ENCODE measurements at regions not wholly inside any gene's neighbourhood (a gene's known extent, or its start where the extent isn't known, plus 50 kb on each side); places are given as distances from the start of the nearest gene placed in this dataset.

- Mint-ChIP-seq H3K9me3 (peaks cover 20% of the 10 kb centered on the region), H3K4me1 (peaks cover 13% of the 10 kb centered on the region), H3K36me3 (ENCODE audit: low read depth) (no peaks in the 10 kb centered on the region), H3K27me3 (ENCODE audit: low read depth, poor library complexity) (peaks cover 9% of the 10 kb centered on the region), H3K27ac (no peak overlapping the region), H3K4me3 (no peak overlapping the region)
- no peak for DNase-seq
- TF ChIP-seq CTCF (IDR thresholded peaks at IDR 0.05): no peak
These were observed 229.2 kb upstream of the ZFP64 start for GRCh38 chr20:52420805-52421204.

- Mint-ChIP-seq H3K9me3 (peaks cover 20% of the 10 kb centered on the region), H3K4me1 (peaks cover 4% of the 10 kb centered on the region), H3K4me3 (no peak overlapping the region)
These were observed 227.6 kb upstream of the ZFP64 start for GRCh38 chr20:52419205-52419604.

GRCh38 chr20:52416953-52417352 is 225.4 kb upstream of the ZFP64 start:
- H3K27me3 Mint-ChIP-seq (ENCODE audit: low read depth, poor library complexity): peaks cover 4% of the 10 kb centered on the region
- TF ChIP-seq CTCF (IDR thresholded peaks at IDR 0.05): no peak
- no peaks in the 10 kb centered on the region for H3K36me3 Mint-ChIP-seq (ENCODE audit: low read depth)
- H3K27ac Mint-ChIP-seq: no peak overlapping the region
- H3K9me3 Mint-ChIP-seq: peaks cover 31% of the 10 kb centered on the region
- peaks cover 5% of the 10 kb centered on the region for H3K4me1 Mint-ChIP-seq
- no peak for DNase-seq
- no peak overlapping the region for H3K4me3 Mint-ChIP-seq

More at GRCh38 chr20:52419205-52419604, 227.6 kb upstream of the ZFP64 start:
- H3K27me3 Mint-ChIP-seq (ENCODE audit: low read depth, poor library complexity): peaks cover 4% of the 10 kb centered on the region
- TF ChIP-seq CTCF (IDR thresholded peaks at IDR 0.05): no peak
- DNase-seq: no peak
- H3K27ac Mint-ChIP-seq: no peak overlapping the region
- no peaks in the 10 kb centered on the region for H3K36me3 Mint-ChIP-seq (ENCODE audit: low read depth)

- H3K36me3 Mint-ChIP-seq (ENCODE audit: low read depth): no peaks in the 10 kb centered on the region
- TF ChIP-seq CTCF (IDR thresholded peaks at IDR 0.05): no peak
These were observed 220.0 kb upstream of the ZFP64 start for GRCh38 chr20:52411611-52412010.

GRCh38 chr20:52410731-52411234 is 219.2 kb upstream of the ZFP64 start:
- H3K9me3 Mint-ChIP-seq: peaks cover 11% of the 10 kb centered on the region
- peak overlapping the region; percentile 41 for H3K4me3 Mint-ChIP-seq
- peaks cover 34% of the 10 kb centered on the region for H3K4me1 Mint-ChIP-seq
- no peak for TF ChIP-seq CTCF (IDR thresholded peaks at IDR 0.05)
- H3K27ac Mint-ChIP-seq: peak overlapping the region; percentile 82
- H3K36me3 Mint-ChIP-seq (ENCODE audit: low read depth): no peaks in the 10 kb centered on the region
- no peak for DNase-seq
- H3K27me3 Mint-ChIP-seq (ENCODE audit: low read depth, poor library complexity): no peaks in the 10 kb centered on the region

More at GRCh38 chr20:52411611-52412010, 220.0 kb upstream of the ZFP64 start:
- Mint-ChIP-seq H3K27me3 (ENCODE audit: low read depth, poor library complexity) (peaks cover 4% of the 10 kb centered on the region), H3K9me3 (peaks cover 11% of the 10 kb centered on the region), H3K27ac (no peak overlapping the region), H3K4me3 (no peak overlapping the region), H3K4me1 (peaks cover 34% of the 10 kb centered on the region)
- DNase-seq: no peak

- Mint-ChIP-seq H3K9me3 (peaks cover 11% of the 10 kb centered on the region), H3K36me3 (ENCODE audit: low read depth) (no peaks in the 10 kb centered on the region), H3K27ac (peak overlapping the region; percentile 82), H3K27me3 (ENCODE audit: low read depth, poor library complexity) (no peaks in the 10 kb centered on the region), H3K4me1 (peaks cover 32% of the 10 kb centered on the region), H3K4me3 (peak overlapping the region; percentile 35)
- no peak for DNase-seq
- TF ChIP-seq CTCF (IDR thresholded peaks at IDR 0.05): no peak
These were observed 218.6 kb upstream of the ZFP64 start for GRCh38 chr20:52410182-52410647.

All from nephron progenitor cell (in vitro differentiated cells).